PC-9 (cell line): ENCODE measurements at regions not wholly inside any gene's neighbourhood (a gene's known extent, or its start where the extent isn't known, plus 50 kb on each side); places are given as distances from the start of the nearest gene placed in this dataset.

ENCODE experiments used
- BruUV-seq: library from RNA; stranded (reverse); fragments of 400-500 nt; replicated peaks from 2 replicates; lab custom pipeline; 2021; lab: Mats Ljungman, UMichigan
- CTCF ChIA-PET: fragments of 300-600 bp; sonication (Branson Sonifier 250); formaldehyde crosslinking; loops from one replicate; lab custom pipeline; 2022; ENCODE audit warnings: antibody characterized with exemption; lab: Charles Lee
- POLR2A ChIA-PET: fragments of 300-600 bp; sonication (Branson Sonifier 250); formaldehyde crosslinking; loops from one replicate; lab custom pipeline; 2022; ENCODE audit warnings: antibody characterized with exemption; ENCODE audit not compliant: unreplicated experiment; lab: Charles Lee
- DNase-seq, 2 experiments: peaks; one replicate each; pipeline versions ENCODE4 v3.0.0 to v3.0.0-alpha.2; 2015 to 2022; ENCODE audit warnings: mixed read lengths in 1 of 2
- H2AFZ ChIP-seq: fragments of 200-600 bp; sonication (generic); 2 replicates; pipeline ENCODE4 v1.8.1; 2017; ENCODE audit warnings: antibody characterized with exemption
- H3F3A ChIP-seq: fragments of 200-600 bp; sonication (generic); 2 replicates; pipeline ENCODE4 v1.8.1; 2017; ENCODE audit warnings: antibody characterized with exemption, mild to moderate bottlenecking, low read depth; ENCODE audit not compliant: insufficient read depth
- H3K27ac ChIP-seq: fragments of 200-600 bp; sonication (generic); 2 replicates; pipeline ENCODE4 v1.6.1; 2016; ENCODE audit warnings: mixed run types
- H3K27me3 ChIP-seq: fragments of 200-600 bp; sonication (generic); 2 replicates; pipeline ENCODE4 v1.6.1; 2016; ENCODE audit warnings: low read depth, mixed run types; ENCODE audit not compliant: insufficient read depth
- H3K36me3 ChIP-seq: fragments of 200-600 bp; sonication (generic); 2 replicates; pipeline ENCODE4 v1.6.1; 2016; ENCODE audit warnings: low read depth, mixed run types
- H3K4me1 ChIP-seq: fragments of 200-600 bp; sonication (generic); replicated peaks from 2 replicates; pipeline ENCODE4 v1.6.1; 2016; ENCODE audit warnings: mixed run types; ENCODE audit not compliant: insufficient read depth
- H3K4me2 ChIP-seq: fragments of 200-600 bp; sonication (generic); 2 replicates; pipeline ENCODE4 v1.6.1; 2017; ENCODE audit warnings: mixed run types
- H3K4me3 ChIP-seq: fragments of 200-600 bp; sonication (generic); 2 replicates; pipeline ENCODE4 v1.6.1; 2016; ENCODE audit warnings: mixed run types
- H3K79me2 ChIP-seq: fragments of 200-600 bp; sonication (generic); 2 replicates; pipeline ENCODE4 v1.6.1; 2017; ENCODE audit warnings: low read depth, mixed run types
- H3K9me2 ChIP-seq: fragments of 200-600 bp; sonication (generic); 2 replicates; pipeline ENCODE4 v1.8.1; 2017; ENCODE audit warnings: mild to moderate bottlenecking; ENCODE audit not compliant: insufficient read depth
- H3K9me3 ChIP-seq: fragments of 200-600 bp; sonication (generic); 2 replicates; pipeline ENCODE4 v1.8.1; 2016; ENCODE audit warnings: low read depth; ENCODE audit not compliant: insufficient read depth
- H4K20me1 ChIP-seq: fragments of 200-600 bp; sonication (generic); 2 replicates; pipeline ENCODE4 v1.8.1; 2017; ENCODE audit not compliant: insufficient read depth
- CTCF ChIP-seq: fragments of 200-600 bp; sonication (generic); conservative IDR thresholded peaks from 2 replicates; pipeline ENCODE4 v1.6.1; 2017; ENCODE audit warnings: mixed run types, antibody characterized with exemption, mild to moderate bottlenecking, moderate library complexity
- EZH2 ChIP-seq: fragments of 200-600 bp; sonication (generic); IDR thresholded peaks from 2 replicates; pipeline ENCODE4 v1.8.0; 2017; ENCODE audit warnings: antibody characterized with exemption, low read depth
- intact Hi-C: fragments of 100-400 bp; cut with micrococcal nuclease; formaldehyde crosslinking; loops from one replicate; pipeline ENCODE4 v1.10.0; 2022; ENCODE audit not compliant: unreplicated experiment

- Histone ChIP-seq H3K27ac (no peak overlapping the region), H3K9me2 (no peaks in the 10 kb centered on the region), H3K79me2 (no peaks in the 10 kb centered on the region), H3K4me1 (no peaks in the 10 kb centered on the region), H3K4me2 (no peak overlapping the region), H3K9me3 (no peaks in the 10 kb centered on the region), H3K4me3 (no peak overlapping the region), H2AFZ (no peak overlapping the region), H3F3A (no peaks in the 10 kb centered on the region), H4K20me1 (no peaks in the 10 kb centered on the region), H3K27me3 (peaks cover 49% of the 10 kb centered on the region), H3K36me3 (no peaks in the 10 kb centered on the region)
- BruUV-seq, result no TSS peak
- ChIA-PET POLR2A (no interaction called here), CTCF (no interaction called here)
- no peak for TF ChIP-seq CTCF
- TF ChIP-seq EZH2, result no peak
- no peak for DNase-seq
- intact Hi-C loops, result no loop called here
Measured at GRCh38 chr16:48816393-48816792, 206.4 kb upstream of the N4BP1 start.

DNA sequence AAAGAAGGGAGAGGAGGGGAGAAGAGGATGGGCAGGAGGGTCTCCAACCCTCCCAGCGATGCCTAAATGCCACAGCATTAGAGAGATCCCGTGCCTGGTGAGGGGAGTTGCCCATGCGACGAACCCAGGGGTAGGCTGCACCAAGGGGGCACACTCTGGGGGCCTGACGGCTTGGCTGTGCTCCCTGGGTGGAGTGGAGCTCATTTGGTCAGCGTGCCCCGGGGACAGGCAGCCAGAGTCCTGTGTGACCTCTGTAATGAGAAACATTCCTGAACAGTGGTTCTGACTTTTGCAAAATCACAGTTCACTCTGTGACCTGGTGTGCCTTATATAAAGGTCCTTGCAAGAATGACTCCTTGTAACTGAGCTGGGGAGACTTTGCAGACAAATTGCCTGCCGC, 205.0 kb upstream of the N4BP1 start:
- Histone ChIP-seq H3F3A (no peaks in the 10 kb centered on the region), H3K4me3 (no peak overlapping the region), H3K27ac (no peak overlapping the region), H3K27me3 (peaks cover 50% of the 10 kb centered on the region), H3K4me2 (no peak overlapping the region), H3K79me2 (no peaks in the 10 kb centered on the region), H3K9me3 (no peaks in the 10 kb centered on the region), H3K4me1 (no peaks in the 10 kb centered on the region), H3K9me2 (no peaks in the 10 kb centered on the region), H4K20me1 (no peaks in the 10 kb centered on the region), H3K36me3 (no peaks in the 10 kb centered on the region), H2AFZ (no peak overlapping the region)
- intact Hi-C loops, result no loop called here
- ChIA-PET POLR2A (no interaction called here), CTCF (no interaction called here)
- no peak for DNase-seq
- TF ChIP-seq CTCF, result no peak
- no peak for TF ChIP-seq EZH2
- no TSS peak for BruUV-seq

DNA sequence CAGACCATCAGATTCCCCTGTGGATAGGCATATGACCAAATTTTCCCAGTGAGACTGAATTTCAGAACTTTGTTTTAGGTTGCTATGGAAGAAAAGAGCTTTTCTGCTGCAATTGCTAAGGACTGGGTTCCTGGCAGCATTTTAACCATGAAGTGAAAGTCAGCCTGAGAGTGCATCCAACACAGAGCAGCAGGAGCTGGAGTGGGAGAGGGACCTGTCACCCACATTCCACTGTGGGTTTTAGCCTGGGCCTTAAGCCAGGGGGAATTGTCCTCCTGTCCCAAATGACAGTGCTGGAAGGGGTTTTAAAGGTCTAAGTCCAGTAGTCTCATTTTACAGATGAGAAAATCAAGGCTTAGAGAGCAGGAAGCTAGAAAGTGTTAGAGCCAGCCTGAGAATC, 203.5 kb upstream of the N4BP1 start:
- CTCF ChIA-PET, result no interaction called here
- intact Hi-C loops, result no loop called here
- H3K9me3 ChIP-seq, result no peaks in the 10 kb centered on the region
- TF ChIP-seq EZH2 (no peak), CTCF (no peak)
- no peak overlapping the region for H2AFZ ChIP-seq
- H3K79me2 ChIP-seq, result no peaks in the 10 kb centered on the region
- no peaks in the 10 kb centered on the region for H4K20me1 ChIP-seq
- H3K27me3 ChIP-seq, result peaks cover 50% of the 10 kb centered on the region
- H3K27ac ChIP-seq, result no peak overlapping the region
- H3K9me2 ChIP-seq, result no peaks in the 10 kb centered on the region
- BruUV-seq, result no TSS peak
- H3K4me1 ChIP-seq, result no peaks in the 10 kb centered on the region
- POLR2A ChIA-PET, result no interaction called here
- no peak overlapping the region for H3K4me2 ChIP-seq
- H3F3A ChIP-seq, result no peaks in the 10 kb centered on the region
- DNase-seq, result no peak
- no peak overlapping the region for H3K4me3 ChIP-seq
- no peaks in the 10 kb centered on the region for H3K36me3 ChIP-seq
